HG03354 (cell line): ENCODE measurements at regions not wholly inside any gene's neighbourhood (a gene's known extent, or its start where the extent isn't known, plus 50 kb on each side); places are given as distances from the start of the nearest gene placed in this dataset.

Experiments used
- ATAC-seq: cut with Tn5 transposase; IDR thresholded peaks from one replicate; pipeline ENCODE4 v1.9.1; 2021; ENCODE audit warnings: mild to moderate bottlenecking; ENCODE audit not compliant: unreplicated experiment, poor library complexity, severe bottlenecking

- ATAC-seq, result no peak
These were observed 541.8 kb downstream of the ETV1 start for GRCh38 chr7:13447637-13448036.

DNA sequence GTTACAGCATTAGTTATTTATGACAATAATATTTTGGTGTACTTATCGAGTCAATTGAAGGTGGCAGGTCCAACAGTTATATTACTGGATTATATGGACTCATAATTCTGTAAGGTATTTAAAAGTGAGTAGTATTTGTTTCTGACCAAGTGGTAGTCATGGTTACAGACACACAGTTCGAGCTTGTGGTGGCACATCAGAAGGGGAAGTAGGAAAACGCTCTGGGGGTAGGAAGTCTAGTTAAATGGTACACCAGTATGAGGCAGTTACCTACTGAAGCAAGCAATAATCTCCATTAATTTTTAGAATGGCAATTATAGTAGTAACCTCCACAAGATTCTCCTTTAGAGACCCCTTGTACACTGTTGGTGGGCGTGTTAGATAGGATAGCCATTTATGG, 541.2 kb downstream of the ETV1 start:
- no peak for ATAC-seq

GRCh38 chr7:13449460-13449859, 540.0 kb downstream of the ETV1 start:
- no peak for ATAC-seq

DNA sequence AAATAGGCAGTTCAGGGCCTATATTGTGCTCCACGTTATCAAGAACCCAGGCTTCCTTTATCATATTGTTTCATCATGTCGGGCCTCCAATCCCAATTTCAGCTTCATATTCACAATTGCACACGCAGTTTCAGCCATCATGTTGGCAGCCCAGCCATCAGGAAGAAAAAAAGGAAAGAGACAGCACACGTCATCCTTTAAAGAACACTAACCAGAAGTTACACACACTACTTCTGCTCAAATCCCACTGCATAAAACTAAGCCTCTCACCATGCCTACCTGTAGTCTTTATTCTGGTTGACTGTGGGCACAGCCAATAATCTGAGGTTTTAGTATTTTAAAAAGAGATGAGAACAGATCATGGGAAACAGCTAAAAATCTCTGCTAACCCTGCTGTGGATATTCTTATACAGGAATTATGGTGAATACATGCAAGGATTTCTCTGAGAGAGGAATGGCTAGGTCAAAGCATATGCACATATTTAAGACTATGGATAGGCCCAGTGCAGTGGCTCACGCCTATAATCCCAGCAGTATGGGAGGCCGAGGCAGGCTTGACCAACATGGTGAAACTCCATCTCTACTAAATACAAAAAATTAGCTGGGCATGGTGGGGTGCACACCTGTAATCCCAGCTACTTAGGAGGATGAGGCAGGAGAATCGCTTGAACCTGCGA, 534.4 kb downstream of the ETV1 start:
- ATAC-seq, result no peak

DNA sequence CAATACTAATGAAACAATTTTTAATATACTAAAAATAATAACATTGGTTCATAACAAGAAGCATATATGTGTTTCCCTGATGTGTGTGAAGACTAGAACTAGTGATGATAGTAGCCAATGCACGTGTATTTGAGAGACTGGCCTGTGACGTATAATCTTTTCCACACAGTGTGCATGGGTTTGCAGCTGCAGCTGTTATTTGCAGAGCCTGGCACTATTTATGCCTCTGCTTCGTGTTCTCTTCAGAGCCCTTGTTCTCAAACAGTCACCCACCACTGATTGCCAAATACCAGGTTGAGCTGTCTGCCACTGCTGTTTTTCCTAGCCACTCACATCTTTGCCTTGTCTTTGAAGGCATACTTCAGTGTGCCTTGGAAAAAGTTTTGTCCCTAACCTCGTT, 531.7 kb downstream of the ETV1 start:
- no peak for ATAC-seq

DNA sequence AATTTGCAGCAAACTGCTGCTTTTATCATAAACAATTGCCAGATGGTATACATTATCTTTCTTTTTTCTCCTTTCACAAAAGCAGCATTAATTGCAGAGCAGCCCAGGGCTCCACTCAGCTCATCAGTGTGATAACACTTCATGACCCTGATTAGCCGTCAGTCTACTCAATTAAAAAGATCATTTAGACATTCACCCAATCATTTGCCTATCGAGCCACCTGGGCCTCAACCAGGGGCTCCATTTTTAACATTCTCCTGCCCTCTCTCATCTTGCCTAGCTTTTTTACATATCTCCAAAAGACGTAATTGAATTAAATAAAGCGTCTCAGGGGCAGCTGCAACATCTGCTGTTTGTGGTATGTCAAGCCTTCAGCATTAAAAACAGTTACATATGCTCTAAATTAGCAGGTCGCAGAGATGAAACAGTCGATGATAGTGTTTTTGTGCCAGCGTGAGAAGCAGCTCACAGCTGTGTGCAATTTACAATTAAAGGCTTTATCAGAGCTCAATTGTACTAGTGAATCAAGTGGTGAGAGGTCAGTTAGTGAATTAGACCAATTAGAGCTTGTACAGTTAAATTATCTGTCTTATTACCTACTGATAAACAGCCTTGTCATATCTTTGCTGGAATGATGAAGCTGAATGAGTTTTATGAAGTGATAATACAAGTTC, 522.5 kb downstream of the ETV1 start:
- ATAC-seq, result no peak

GRCh38 chr7:13476881-13477444, 512.5 kb downstream of the ETV1 start:
- ATAC-seq, result no peak

DNA sequence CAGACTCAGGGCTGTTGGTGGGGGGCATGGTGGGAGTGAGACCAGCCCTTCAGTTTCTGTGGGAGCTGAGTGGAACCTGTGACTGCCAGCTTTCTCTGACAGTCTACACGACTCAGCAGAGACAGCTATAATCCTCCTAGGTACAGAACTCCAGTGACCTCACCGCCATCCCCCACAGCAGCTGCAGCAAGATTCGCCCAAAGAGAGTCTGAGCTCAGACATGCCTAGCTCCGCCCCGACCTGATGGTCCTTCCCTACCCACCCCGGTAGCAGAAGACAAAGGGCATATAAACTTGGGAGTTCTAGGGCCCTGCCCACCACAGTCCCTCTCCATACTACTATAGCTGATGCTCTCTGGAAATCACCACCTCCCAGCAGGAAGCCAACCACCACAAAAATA, 500.1 kb downstream of the ETV1 start:
- no peak for ATAC-seq

DNA sequence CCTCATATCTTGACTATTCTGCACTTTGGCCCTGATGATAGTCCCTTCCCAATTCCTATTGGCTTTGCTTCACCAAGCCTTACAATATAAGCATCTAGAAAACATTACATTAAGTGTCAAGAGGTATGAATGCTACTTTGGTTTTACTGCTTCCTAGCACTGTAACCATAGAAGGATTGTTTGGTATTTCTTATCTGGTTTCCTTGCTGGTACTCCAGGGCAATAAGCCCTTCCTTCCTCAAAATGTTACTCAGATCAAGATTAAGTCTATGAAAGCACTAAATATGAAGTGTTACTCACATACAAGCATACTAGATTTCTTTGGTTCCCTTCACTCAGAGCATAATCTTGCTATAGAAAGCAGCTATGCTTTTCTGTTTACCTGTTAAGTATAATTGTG, 492.5 kb downstream of the ETV1 start:
- ATAC-seq, result no peak

- ATAC-seq, result no peak
These were observed 480.9 kb downstream of the ETV1 start for GRCh38 chr7:13508586-13508985.

- no peak for ATAC-seq
These were observed 470.7 kb downstream of the ETV1 start for GRCh38 chr7:13518738-13519137.

- ATAC-seq, result no peak
These were observed 465.4 kb downstream of the ETV1 start for GRCh38 chr7:13524076-13524475.

DNA sequence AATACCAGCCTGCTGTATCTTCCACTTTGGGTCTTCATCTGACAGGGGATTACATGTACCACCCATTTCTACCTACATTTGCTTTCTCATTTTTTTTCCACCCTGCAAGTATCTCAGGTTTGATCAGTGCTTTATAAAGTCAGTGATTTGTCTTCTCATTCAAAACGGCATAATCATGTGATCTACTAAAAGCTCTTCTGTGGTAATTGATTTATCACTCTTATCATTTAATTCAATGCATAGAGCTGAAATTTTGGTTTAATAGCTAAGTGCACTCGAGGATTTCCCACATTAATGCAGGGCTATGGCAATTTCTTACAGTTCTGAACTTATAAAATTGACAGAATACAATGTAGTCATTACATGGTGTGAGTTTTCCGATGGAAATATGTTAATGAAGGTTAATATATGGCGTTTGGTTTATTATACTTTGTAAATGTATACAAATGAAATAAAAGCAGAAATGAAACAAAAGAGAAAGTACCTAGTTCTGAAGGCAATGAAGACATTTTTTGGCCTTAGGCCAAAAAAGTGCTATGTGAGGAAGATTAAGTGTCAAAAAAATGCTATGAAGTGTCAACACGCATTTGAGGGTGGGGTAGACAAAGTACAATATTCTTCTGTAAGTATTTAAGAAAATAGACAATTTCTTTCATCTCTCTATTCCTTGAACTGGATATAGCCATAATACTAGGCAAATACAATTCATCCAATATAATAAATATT, 457.3 kb downstream of the ETV1 start:
- ATAC-seq, result no peak

DNA sequence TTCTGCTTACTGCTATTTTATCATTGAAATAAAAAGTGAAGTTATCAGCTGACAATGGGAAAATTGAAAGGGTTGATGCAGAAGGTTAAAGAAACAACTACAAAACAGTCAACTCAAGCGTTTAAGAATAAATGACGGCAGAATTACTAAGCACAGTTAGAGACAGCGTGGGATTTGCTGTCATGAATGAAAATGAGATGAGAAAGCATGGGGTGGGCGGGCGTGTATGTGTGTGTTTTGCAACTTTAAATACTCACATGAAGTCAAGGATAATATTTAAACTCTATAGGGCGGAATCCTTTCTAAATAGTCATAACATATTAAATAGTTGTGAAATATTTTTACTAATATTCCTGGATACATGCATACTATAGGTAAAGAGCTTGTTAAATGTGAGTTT, 450.8 kb downstream of the ETV1 start:
- ATAC-seq, result no peak

DNA sequence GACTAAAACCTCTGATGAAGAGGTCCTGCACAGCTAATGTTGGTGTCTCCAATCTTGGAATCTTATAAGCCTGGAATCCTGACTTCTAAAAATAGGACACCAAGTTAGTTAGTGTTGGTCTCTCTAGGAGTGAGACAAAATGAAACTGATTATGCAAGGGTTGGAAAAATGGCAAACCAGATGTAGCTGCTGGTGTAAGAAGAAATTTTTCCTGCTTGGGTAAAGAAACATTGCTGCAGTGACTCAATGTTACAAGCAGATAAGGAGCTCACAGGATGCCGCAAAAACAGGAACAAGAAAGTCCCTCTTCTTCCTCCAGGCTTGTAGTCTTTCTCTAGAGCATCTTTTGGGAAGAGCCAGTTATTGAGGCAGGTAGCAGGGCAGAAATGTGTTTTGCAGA, 449.0 kb downstream of the ETV1 start:
- no peak for ATAC-seq

DNA sequence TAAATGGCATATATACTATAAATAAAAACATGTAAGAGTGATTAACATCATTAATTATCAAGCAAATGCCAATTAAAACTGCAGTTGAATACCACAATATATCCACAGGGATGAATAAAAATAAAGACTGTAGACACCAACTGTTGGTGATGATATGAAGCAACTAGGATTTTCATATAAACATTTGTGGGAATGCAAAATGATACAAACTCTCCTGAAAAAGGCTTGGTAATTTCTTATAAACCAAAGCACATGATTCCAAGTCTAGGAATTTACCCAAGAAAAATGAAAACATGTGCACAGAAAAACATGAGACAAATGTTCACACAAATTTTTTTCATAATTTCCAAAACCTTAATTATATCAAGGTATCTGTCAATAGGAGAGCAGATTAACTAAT, 448.1 kb downstream of the ETV1 start:
- ATAC-seq, result no peak

DNA sequence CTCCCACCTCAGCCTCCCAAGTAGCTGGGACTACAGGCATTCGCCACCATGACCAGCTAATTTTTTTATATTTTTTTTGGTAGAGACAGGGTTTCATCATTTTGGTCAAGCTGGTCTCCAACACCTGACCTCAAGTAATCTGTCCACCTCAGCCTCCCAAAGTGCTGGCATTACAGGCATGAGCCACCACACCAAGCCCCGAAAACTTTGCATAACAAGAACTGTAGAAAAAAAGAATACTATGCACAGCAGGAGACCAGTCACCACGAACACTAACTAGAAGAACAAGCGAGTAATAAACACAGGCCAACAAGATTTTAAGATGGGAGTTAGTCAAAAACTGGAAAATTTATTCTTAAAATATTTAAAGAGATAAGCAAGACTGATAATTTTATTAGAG, 447.0 kb downstream of the ETV1 start:
- ATAC-seq, result no peak

DNA sequence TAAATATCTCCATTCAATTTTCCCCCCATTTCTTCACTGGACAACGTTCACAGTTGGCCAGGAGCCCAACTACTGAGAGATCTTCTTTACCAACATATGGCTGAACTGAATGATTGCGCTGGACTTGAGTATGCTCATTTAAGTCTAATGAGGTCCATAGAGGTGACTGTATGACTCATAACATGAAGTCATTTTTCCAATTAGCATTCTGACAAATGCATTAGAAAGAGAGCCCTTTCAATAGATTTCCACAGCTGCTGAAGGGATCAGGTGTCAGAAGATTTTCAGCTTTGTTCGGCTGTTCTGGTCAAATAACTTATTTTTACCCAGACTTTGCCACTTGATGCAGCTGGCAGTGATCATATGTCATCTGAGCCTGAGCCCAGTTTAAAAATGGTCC, 438.0 kb downstream of the ETV1 start:
- ATAC-seq, result no peak

GRCh38 chr7:13560441-13560840, 429.0 kb downstream of the ETV1 start:
- ATAC-seq, result no peak

- no peak for ATAC-seq
These were observed 426.2 kb downstream of the ETV1 start for GRCh38 chr7:13563257-13563656.

DNA sequence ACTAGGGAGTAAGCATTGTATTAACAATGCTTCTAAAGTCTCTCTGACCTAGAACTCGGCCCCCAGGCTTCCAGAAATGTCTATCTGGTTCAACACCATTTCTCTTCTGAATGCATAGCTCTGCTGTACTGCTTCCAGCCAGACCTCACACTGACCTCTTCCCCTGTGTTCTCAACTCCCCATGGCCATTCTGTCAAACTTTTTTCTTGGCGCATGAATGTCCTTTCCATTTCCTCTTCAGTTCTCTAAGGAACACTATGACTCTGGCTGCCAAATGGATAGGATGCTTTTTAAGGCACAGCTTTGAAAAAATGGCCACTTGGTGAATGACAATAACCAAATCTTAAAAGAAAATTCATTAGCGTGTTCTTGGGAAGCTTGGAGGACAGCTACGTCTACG, 425.8 kb downstream of the ETV1 start:
- no peak for ATAC-seq
